ENCODE measurements at regions not wholly inside any gene's neighbourhood (a gene's known extent, or its start where the extent isn't known, plus 50 kb on each side); places are given as distances from the start of the nearest gene placed in this dataset.

DNA sequence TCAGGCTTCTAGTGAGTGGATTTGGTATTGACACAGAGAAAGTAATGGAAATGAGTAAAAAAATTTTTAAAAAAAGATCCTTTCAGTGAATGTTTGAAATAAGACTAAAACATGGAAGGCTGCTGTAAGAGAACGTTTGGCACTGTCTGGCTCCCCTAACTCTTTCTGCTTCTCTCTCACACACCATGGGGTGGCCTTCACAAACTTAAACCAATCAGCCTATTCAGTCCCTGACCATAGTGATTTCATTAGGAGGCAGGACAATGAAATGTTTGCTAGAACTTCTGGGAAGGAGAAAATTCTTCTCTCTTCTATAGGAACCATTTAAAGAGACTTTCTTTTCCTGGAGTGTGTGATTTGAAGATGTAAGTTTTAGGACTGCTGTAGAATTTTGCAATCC is 84.2 kb upstream of the GRIN2B start:
- DNase-seq: no peak
- Histone ChIP-seq H3K27ac (no peak overlapping the region), H3K9me3 (no peaks in the 10 kb centered on the region), H3K27me3 (no peaks in the 10 kb centered on the region), H3K4me1 (no peaks in the 10 kb centered on the region), H3K36me3 (no peaks in the 10 kb centered on the region), H3K4me3 (no peak overlapping the region)
- TF ChIP-seq CTCF (IDR thresholded peaks at IDR 0.05) (no peak), POLR2A (IDR thresholded peaks at IDR 0.05) (no peak)

- TF ChIP-seq POLR2A (IDR thresholded peaks at IDR 0.05): no peak
- no peak for TF ChIP-seq CTCF (IDR thresholded peaks at IDR 0.05)
- Histone ChIP-seq H3K36me3 (no peaks in the 10 kb centered on the region), H3K4me1 (no peaks in the 10 kb centered on the region), H3K9me3 (no peaks in the 10 kb centered on the region), H3K27ac (no peak overlapping the region), H3K27me3 (no peaks in the 10 kb centered on the region), H3K4me3 (no peak overlapping the region)
- DNase-seq: no peak
Observed at GRCh38 chr12:14066021-14066420, 84.6 kb upstream of the GRIN2B start.

- Histone ChIP-seq H3K27me3 (no peaks in the 10 kb centered on the region), H3K9me3 (no peaks in the 10 kb centered on the region), H3K27ac (no peak overlapping the region), H3K4me3 (no peak overlapping the region), H3K36me3 (no peaks in the 10 kb centered on the region), H3K4me1 (no peaks in the 10 kb centered on the region)
- no peak for TF ChIP-seq POLR2A (IDR thresholded peaks at IDR 0.05)
- no peak for TF ChIP-seq CTCF (IDR thresholded peaks at IDR 0.05)
- DNase-seq: no peak
Observed at GRCh38 chr12:14068961-14069360, 87.6 kb upstream of the GRIN2B start.

DNA sequence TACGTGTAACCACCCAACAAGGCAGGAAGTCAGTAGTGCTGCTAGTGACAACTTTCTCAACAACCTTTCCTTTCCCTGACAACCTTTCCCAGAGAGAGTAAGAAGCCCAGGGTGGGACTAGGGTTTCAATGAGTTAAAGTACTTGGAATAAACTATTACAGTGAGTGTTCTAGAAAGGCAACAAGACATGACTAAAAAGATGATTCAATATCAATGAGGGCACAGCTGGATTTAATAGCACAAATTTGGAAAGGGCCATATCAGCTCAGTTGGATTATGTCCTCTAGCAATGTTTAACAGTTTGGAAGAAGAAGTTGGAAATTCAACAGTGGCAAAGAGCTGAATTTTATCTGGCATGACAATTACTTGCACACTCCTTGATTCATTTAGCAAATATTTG is 90.4 kb upstream of the GRIN2B start:
- H3K36me3 ChIP-seq: no peaks in the 10 kb centered on the region
- no peaks in the 10 kb centered on the region for H3K9me3 ChIP-seq
- no peak for DNase-seq
- no peaks in the 10 kb centered on the region for H3K27me3 ChIP-seq
- H3K4me1 ChIP-seq: no peaks in the 10 kb centered on the region
- TF ChIP-seq CTCF (IDR thresholded peaks at IDR 0.05) (no peak), POLR2A (IDR thresholded peaks at IDR 0.05) (no peak)
- no peak overlapping the region for H3K27ac ChIP-seq
- H3K4me3 ChIP-seq: no peak overlapping the region

GRCh38 chr12:14072987-14073386 is 91.6 kb upstream of the GRIN2B start:
- Histone ChIP-seq H3K4me1 (no peaks in the 10 kb centered on the region), H3K9me3 (peaks cover 0 to 10% (median 0%) of the 10 kb centered on the region in 4 donors), H3K27me3 (no peaks in the 10 kb centered on the region), H3K27ac (no peak overlapping the region), H3K36me3 (no peaks in the 10 kb centered on the region), H3K4me3 (no peak overlapping the region)
- no peak for DNase-seq
- TF ChIP-seq POLR2A (IDR thresholded peaks at IDR 0.05): no peak
- TF ChIP-seq CTCF (IDR thresholded peaks at IDR 0.05): no peak

DNA sequence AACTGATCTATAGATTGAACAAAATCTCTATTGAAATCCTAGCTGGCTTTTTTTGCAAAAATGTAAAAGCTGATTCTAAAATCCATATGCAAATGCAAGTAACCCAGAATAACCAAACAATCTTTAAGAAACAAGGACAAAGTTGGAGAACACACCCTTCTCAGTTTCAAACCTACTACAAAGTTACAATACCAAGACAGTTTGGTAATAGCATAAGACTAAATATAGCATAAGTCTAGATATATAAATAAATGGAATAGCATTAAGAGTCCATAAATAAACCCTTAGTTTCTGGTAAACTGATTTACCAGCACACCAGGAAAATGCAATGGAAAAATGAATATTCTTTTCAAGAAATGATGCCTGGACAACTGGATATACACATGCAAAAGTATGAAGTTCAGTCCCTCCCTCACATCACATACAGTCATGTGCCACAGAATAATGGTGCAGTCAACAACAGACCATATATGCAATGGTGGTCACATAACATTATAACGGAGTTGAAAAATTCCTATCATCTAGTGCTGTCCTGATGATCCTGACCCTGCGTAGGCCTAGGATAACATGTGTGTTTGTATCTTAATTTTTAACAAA is 94.5 kb upstream of the GRIN2B start:
- H3K27ac ChIP-seq: no peak overlapping the region
- no peaks in the 10 kb centered on the region for H3K36me3 ChIP-seq
- TF ChIP-seq CTCF (IDR thresholded peaks at IDR 0.05) (no peak), POLR2A (IDR thresholded peaks at IDR 0.05) (no peak)
- H3K4me1 ChIP-seq: no peaks in the 10 kb centered on the region
- H3K27me3 ChIP-seq: no peaks in the 10 kb centered on the region
- H3K4me3 ChIP-seq: no peak overlapping the region
- DNase-seq: no peak
- H3K9me3 ChIP-seq: peaks cover 0 to 11% (median 0%) of the 10 kb centered on the region in 4 donors

All from Peyer's patch (tissue), 4 donors.